ENCODE measurements at regions not wholly inside any gene's neighbourhood (a gene's known extent, or its start where the extent isn't known, plus 50 kb on each side); places are given as distances from the start of the nearest gene placed in this dataset.

DNA sequence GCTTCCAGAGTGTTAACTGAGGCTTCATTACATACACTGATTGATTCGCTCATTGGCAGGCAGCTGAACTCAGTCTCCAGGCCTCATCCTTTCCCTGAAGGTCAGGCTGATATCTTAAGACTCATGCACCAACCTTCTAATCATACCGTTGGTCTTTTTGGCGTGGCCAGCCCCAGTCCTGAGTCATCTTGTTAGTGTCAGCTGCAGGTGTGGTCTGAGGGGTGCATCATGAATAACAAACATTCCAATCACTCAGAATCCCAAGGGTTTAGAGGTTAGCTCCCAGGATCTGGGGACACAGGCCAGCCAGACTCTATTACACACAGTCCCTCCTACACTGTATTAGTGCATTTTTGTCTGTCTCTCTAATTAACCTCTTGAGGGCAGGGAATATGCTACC is 271.5 kb downstream of the HRH4 start:
- ATAC-seq: no peak
- FAIRE-seq: no peak
- 3% methylated on average over 3 of the region's 3 CpGs for WGBS (ENCODE audit: missing lambda C conversion rate)
- ChIA-PET CTCF (interaction anchor here (1.1 to 1.6 kb wide), 3 partner anchors 14 to 188 kb away, joined by 3 to 4 read pairs (median 3); no protein-coding TSS in a partner anchor), POLR2A (no interaction called here)
- no peak for DNase-seq (ENCODE audit: low read depth in 1 of 2, low spot score in 1 of 2)
- TF ChIP-seq EHMT2 (IDR thresholded peaks at IDR 0.05; ENCODE audit: low read depth) (no peak), NFE2L2 (conservative IDR thresholded peaks at IDR 0.05; ENCODE audit: low read length) (no peak), RNF2 (IDR thresholded peaks at IDR 0.05; ENCODE audit: borderline replicate concordance, low read depth) (no peak), FOSL2 (IDR thresholded peaks at IDR 0.05) (no peak), FOSL2 (CRISPR knock-in tag; IDR thresholded peaks at IDR 0.05) (no peak), POLR2AphosphoS2 (conservative IDR thresholded peaks at IDR 0.05; ENCODE audit: low read length) (no peak)
- TF ChIP-seq, protein P1, sequence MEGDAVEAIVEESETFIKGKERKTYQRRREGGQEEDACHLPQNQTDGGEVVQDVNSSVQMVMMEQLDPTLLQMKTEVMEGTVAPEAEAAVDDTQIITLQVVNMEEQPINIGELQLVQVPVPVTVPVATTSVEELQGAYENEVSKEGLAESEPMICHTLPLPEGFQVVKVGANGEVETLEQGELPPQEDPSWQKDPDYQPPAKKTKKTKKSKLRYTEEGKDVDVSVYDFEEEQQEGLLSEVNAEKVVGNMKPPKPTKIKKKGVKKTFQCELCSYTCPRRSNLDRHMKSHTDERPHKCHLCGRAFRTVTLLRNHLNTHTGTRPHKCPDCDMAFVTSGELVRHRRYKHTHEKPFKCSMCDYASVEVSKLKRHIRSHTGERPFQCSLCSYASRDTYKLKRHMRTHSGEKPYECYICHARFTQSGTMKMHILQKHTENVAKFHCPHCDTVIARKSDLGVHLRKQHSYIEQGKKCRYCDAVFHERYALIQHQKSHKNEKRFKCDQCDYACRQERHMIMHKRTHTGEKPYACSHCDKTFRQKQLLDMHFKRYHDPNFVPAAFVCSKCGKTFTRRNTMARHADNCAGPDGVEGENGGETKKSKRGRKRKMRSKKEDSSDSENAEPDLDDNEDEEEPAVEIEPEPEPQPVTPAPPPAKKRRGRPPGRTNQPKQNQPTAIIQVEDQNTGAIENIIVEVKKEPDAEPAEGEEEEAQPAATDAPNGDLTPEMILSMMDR (IDR thresholded peaks at IDR 0.05): no peak
- TF ChIP-seq, protein P2, sequence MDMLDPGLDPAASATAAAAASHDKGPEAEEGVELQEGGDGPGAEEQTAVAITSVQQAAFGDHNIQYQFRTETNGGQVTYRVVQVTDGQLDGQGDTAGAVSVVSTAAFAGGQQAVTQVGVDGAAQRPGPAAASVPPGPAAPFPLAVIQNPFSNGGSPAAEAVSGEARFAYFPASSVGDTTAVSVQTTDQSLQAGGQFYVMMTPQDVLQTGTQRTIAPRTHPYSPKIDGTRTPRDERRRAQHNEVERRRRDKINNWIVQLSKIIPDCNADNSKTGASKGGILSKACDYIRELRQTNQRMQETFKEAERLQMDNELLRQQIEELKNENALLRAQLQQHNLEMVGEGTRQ (IDR thresholded peaks at IDR 0.05): no peak
- TF ChIP-seq, protein P3, sequence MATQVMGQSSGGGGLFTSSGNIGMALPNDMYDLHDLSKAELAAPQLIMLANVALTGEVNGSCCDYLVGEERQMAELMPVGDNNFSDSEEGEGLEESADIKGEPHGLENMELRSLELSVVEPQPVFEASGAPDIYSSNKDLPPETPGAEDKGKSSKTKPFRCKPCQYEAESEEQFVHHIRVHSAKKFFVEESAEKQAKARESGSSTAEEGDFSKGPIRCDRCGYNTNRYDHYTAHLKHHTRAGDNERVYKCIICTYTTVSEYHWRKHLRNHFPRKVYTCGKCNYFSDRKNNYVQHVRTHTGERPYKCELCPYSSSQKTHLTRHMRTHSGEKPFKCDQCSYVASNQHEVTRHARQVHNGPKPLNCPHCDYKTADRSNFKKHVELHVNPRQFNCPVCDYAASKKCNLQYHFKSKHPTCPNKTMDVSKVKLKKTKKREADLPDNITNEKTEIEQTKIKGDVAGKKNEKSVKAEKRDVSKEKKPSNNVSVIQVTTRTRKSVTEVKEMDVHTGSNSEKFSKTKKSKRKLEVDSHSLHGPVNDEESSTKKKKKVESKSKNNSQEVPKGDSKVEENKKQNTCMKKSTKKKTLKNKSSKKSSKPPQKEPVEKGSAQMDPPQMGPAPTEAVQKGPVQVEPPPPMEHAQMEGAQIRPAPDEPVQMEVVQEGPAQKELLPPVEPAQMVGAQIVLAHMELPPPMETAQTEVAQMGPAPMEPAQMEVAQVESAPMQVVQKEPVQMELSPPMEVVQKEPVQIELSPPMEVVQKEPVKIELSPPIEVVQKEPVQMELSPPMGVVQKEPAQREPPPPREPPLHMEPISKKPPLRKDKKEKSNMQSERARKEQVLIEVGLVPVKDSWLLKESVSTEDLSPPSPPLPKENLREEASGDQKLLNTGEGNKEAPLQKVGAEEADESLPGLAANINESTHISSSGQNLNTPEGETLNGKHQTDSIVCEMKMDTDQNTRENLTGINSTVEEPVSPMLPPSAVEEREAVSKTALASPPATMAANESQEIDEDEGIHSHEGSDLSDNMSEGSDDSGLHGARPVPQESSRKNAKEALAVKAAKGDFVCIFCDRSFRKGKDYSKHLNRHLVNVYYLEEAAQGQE (IDR thresholded peaks at IDR 0.05): no peak
- no peak overlapping the region for H3K4me2 ChIP-seq
- H3K4me3 ChIP-seq: no peak overlapping the region
- no peaks in the 10 kb centered on the region for H3K9me3 ChIP-seq
- H3K4me1 ChIP-seq: no peaks in the 10 kb centered on the region
- no peak overlapping the region for H3K27ac ChIP-seq

DNA sequence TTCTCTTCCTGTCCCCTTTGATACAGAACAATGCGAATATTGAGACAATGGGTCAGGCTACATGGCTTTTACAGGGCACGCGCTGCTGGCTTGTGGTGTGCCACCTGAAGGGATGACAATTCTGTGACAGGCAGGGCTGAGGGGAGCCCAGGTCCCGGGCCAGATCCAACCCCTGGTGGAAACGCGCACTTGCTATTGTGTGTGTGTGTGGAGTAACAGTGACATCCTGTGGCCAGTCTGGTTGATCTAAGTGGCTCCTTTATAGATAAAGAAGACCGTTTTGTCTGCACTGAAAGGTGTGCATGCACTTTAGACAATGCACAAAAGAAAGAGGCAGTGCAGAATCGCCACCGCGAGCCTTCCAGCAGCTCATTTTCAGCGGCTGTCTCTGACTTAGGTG is 273.6 kb downstream of the HRH4 start:
- H3K4me3 ChIP-seq: no peak overlapping the region
- POLR2A ChIA-PET: no interaction called here
- H3K4me1 ChIP-seq: no peaks in the 10 kb centered on the region
- FAIRE-seq (no peak), DNase-seq (ENCODE audit: low read depth in 1 of 2, low spot score in 1 of 2) (peak in 1 of 2 experiments; percentile 17), ATAC-seq (peak; percentile 43 to 69; a peak in 3 of 6 replicates)
- peak in 1 of 2 experiments; percentile 15; a peak in 1 of 5 replicates for TF ChIP-seq RAD21 (conservative IDR thresholded peaks at IDR 0.05 in 1 of 2, IDR thresholded peaks at IDR 0.05 in 1 of 2)
- no peak for TF ChIP-seq EP300 (IDR thresholded peaks at IDR 0.05)
- H3K27ac ChIP-seq: no peak overlapping the region
- CTCF ChIA-PET: interaction anchor here (0.7 to 1.6 kb wide), 2 partner anchors 28 to 121 kb away, joined by 3 to 4 read pairs; no protein-coding TSS in a partner anchor
- no peaks in the 10 kb centered on the region for H3K9me3 ChIP-seq
- 16% methylated on average over 11 of the region's 11 CpGs for WGBS (ENCODE audit: missing lambda C conversion rate)
- H3K4me2 ChIP-seq: no peak overlapping the region

DNA sequence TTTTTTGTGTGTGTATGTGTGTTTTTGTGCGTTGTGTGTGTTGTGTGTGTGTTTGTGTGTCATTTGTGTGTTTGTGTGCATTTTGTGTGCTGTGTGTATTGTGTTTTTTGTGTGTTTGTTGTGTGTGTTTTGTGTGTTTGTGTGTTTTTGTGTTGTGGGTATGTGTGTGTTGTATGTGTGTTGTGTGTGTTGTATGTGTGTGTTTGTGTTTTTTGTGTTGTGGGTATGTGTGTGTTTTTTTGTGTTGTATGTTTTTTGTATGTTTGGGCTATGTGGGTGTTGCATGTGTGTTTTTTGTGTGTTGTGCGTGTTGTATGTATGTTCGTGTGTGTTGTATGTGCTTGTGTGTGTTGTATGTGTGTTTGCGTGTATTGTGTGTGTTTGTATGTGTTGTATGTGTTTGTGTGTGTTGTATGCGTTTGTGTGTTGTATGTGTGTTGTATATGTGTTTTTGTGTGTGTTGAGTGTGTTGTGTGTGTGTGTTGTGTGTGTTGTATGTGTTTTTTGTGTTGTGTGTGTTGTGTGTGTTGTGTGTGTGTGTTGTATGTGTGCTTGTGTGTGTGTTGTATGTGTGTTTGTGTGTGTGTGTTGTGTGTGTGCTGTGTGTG is 275.3 kb downstream of the HRH4 start:
- no peaks in the 10 kb centered on the region for H3K4me1 ChIP-seq

More for the DNA sequence above, 275.3 kb downstream of the HRH4 start:
- no peak for TF ChIP-seq CHD2 (IDR thresholded peaks at IDR 0.05; ENCODE audit: low read length, partially characterized antibody)
- TF ChIP-seq, protein P3 (IDR thresholded peaks at IDR 0.05): no peak
- no peak for TF ChIP-seq ZC3H11A (IDR thresholded peaks at IDR 0.05)
- TF ChIP-seq, protein P4, sequence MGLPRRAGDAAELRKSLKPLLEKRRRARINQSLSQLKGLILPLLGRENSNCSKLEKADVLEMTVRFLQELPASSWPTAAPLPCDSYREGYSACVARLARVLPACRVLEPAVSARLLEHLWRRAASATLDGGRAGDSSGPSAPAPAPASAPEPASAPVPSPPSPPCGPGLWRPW (IDR thresholded peaks at IDR 0.05): no peak
- TF ChIP-seq, protein P5, sequence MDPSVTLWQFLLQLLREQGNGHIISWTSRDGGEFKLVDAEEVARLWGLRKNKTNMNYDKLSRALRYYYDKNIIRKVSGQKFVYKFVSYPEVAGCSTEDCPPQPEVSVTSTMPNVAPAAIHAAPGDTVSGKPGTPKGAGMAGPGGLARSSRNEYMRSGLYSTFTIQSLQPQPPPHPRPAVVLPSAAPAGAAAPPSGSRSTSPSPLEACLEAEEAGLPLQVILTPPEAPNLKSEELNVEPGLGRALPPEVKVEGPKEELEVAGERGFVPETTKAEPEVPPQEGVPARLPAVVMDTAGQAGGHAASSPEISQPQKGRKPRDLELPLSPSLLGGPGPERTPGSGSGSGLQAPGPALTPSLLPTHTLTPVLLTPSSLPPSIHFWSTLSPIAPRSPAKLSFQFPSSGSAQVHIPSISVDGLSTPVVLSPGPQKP (IDR thresholded peaks at IDR 0.05; ENCODE audit: low read depth, low read length): no peak
- no peak for TF ChIP-seq RCOR1 (IDR thresholded peaks at IDR 0.05; ENCODE audit: low read depth, low read length)
- DNase-seq (ENCODE audit: low read depth in 1 of 2, low spot score in 1 of 2) (no peak), FAIRE-seq (no peak), ATAC-seq (no peak)
- WGBS (ENCODE audit: missing lambda C conversion rate): 13% methylated on average over 5 of the region's 5 CpGs
- POLR2A ChIA-PET: no interaction called here
- no peak overlapping the region for H3K4me2 ChIP-seq
- CTCF ChIA-PET: no interaction called here
- H3K4me3 ChIP-seq: no peak overlapping the region
- H3K9me3 ChIP-seq: no peaks in the 10 kb centered on the region
- H3K27ac ChIP-seq: no peak overlapping the region

All from A549 (cell line).